D721Med (cell line): ENCODE measurements at regions not wholly inside any gene's neighbourhood (a gene's known extent, or its start where the extent isn't known, plus 50 kb on each side); places are given as distances from the start of the nearest gene placed in this dataset.

Experiments
- DNase-seq: peaks from one replicate; pipeline ENCODE4 v3.0.0; 2011; ENCODE audit warnings: low spot score; ENCODE audit not compliant: insufficient read length
- FAIRE-seq: peaks from 2 replicates; lab custom pipeline; 2011; peaks lifted over from hg19 to GRCh38; lab: Jason Lieb, UNC
- TF ChIP-seq, protein P1 (sequence below): IDR thresholded peaks from 2 replicates; pipeline ENCODE4 v1.5.1; 2012; ENCODE audit warnings: mild to moderate bottlenecking, control low read depth; ENCODE audit not compliant: insufficient read depth; ENCODE audit errors: missing control alignments

DNA sequence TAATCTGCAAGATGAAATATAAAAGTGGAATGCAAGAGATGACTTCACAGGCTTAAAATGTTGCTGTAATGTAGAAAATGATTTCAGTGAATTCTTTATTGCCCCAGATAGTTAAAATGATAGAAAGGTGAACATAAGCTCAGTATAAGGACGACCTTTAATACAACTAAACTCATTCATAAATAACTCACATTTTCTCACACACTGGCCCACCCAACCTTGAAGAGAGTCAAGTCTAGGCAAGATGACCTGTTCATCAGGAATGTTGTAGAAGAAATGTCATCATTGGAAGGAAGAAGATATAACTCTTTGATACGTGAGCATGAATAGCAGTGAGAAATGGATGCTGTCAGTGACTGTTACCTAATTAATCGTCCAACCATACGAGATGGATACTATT is 111.1 kb upstream of the SASH1 start:
- TF ChIP-seq, protein P1, sequence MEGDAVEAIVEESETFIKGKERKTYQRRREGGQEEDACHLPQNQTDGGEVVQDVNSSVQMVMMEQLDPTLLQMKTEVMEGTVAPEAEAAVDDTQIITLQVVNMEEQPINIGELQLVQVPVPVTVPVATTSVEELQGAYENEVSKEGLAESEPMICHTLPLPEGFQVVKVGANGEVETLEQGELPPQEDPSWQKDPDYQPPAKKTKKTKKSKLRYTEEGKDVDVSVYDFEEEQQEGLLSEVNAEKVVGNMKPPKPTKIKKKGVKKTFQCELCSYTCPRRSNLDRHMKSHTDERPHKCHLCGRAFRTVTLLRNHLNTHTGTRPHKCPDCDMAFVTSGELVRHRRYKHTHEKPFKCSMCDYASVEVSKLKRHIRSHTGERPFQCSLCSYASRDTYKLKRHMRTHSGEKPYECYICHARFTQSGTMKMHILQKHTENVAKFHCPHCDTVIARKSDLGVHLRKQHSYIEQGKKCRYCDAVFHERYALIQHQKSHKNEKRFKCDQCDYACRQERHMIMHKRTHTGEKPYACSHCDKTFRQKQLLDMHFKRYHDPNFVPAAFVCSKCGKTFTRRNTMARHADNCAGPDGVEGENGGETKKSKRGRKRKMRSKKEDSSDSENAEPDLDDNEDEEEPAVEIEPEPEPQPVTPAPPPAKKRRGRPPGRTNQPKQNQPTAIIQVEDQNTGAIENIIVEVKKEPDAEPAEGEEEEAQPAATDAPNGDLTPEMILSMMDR = no peak
- DNase-seq (no peak), FAIRE-seq (no peak)

DNA sequence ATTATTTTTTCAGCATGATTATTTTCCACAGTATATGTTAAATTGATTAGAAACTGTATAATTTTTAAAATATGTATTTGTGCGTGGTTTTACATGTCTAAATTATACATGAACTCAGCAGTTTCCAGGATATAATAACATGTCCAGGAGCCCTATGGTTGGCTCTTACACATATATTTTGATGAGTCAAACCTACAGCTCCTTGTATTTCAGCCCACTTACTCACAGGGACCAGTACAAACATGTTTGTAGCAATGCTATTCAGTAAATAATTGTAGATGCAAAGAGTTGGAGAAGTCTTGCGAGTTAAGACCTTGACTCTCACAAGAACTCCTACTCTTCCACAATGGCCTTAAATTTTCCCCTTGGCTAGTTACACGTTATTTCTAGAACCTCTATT is 107.2 kb upstream of the SASH1 start:
- FAIRE-seq (no peak), DNase-seq (no peak)
- TF ChIP-seq, protein P1 = no peak

DNA sequence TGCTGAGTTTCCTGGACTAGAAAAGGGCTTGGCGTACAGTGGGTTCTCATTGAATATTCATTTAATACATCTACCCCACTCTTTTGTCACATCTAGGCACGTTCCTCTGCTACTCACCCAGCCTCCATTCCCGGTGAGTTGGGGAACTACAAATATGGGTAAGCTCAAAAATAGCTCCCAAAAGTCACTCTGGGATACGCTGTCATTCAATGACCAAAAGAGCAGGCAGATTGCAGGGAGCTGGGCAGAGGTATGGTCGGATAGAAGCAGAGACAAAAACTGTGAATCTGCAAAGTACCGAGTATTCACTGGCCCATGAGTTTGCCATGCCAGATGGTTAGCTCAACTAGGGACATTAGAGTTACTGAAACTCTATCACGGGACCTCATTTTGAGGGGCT is 103.9 kb upstream of the SASH1 start:
- DNase-seq = no peak
- TF ChIP-seq, protein P1 = no peak
- no peak for FAIRE-seq

DNA sequence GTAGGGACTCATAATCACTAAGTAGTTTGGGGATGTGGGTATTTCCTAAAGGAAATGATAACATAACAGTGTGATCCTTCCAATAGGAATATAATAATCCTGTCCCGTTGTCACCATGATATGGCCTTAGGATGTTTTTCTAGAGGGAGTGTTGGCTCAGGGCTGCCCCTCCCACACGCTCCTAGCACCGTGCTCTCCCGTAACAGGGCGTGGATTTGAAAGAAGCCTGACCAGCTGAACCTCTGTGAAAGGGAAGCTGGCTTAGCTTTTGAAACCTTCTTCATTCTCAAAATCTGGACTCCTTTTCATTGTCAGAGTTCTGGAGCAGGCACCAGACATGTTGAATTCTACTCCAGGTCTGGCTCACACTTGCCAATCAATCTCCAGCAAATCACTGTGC is 103.4 kb upstream of the SASH1 start:
- TF ChIP-seq, protein P1 = no peak
- DNase-seq (no peak), FAIRE-seq (no peak)

DNA sequence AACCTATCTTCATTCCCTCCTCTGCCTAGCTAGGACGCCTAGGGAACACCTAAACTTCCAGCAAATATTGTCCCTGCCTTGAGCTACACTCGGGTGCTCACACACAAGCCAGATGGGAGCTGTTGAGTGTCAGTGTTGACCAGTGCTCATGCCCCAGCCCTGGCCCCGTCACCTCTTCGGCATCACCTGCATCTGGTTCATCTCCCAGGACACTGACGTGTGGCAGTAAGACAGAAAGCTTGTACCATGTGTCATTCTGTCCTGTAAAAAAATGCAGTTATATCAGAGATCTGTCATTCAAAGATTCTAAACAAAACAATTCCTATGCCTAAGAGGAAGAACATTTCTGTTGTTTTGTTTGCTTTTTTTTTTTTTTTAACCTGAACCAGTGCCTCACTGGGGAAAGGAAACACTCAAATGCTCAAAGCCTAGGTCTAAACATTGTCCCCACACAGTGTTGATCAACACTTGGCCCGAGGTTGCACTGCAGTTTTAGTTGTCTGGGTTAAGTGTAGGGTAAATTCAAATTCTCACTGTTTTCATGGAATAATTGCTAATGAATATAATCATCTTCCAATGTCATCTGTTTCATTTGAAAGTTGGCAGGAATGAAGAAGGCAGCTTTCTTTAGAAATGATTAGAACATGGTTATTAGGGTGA is 102.7 kb upstream of the SASH1 start:
- DNase-seq (no peak), FAIRE-seq (no peak)
- TF ChIP-seq, protein P1 = no peak

DNA sequence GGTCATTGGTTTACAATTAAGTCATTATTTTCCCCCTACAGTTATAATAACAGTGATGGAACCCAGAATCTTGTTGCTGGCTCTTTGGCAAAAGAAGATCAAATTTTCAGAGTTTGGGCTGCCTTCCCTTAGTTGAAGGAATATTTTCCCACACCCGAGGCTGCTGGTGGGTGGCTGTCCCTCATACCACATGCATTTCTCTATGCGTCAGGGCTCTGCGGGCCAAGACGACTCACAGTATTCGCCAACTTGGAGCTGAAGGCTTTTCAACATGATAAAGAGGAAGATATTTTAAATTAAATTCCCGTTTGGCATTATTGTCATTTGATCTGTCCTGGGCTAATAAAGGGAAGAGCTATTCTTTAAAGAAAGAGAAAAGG is 102.2 kb upstream of the SASH1 start:
- FAIRE-seq (no peak), DNase-seq (no peak)
- TF ChIP-seq, protein P1 = no peak

DNA sequence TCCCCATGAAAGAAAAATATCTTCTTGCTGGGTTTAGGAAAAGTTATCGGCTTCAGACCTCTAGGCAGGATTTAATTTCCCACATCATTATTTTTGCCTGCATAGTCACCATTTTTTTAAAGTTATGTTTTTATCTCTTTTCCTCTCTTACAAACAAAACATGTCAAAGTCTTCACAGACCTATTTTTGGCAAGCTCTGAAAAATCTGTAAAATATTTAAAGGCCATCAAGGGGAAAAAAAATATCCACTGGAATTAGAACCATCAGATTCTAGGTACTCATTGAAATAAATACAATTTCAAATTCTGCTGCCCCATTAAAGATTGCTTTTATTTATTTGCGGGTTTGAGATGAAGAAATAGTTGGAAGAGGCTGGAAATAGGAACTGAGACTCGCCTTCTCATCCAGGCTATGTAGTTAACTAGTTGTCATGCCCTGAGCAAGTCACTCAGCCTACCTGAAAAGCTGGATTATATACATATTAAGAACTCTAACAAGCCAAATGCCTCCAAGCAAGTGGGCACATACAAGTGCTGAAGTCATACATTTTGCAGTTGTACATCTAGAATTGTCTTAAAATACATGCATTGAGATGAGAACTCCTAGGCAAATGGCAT is 101.7 kb upstream of the SASH1 start:
- peak; percentile 41 for FAIRE-seq
- TF ChIP-seq, protein P1 = no peak

More for the DNA sequence above, 101.7 kb upstream of the SASH1 start:
- DNase-seq = no peak
